Thyroid gland (tissue), 4 donors: ENCODE measurements at regions not wholly inside any gene's neighbourhood (a gene's known extent, or its start where the extent isn't known, plus 50 kb on each side); places are given as distances from the start of the nearest gene placed in this dataset.

Source experiments
- CTCF ChIP-seq, 6 experiments: fragments of 200-600 bp in 3 of 6; fragments of 450-650 bp in 3 of 6; sonication (generic) in 3 of 6; IDR thresholded peaks; one replicate each; pipeline ENCODE4 v1.5.1; 2016 to 2019; ENCODE audit warnings: antibody characterized with exemption in 6 of 6, mild to moderate bottlenecking in 2 of 6, inconsistent platforms in 1 of 6, moderate library complexity in 1 of 6
- POLR2A ChIP-seq, 2 donors: fragments of 450-650 bp; IDR thresholded peaks; one replicate each; pipeline ENCODE4 v1.6.1; 2017; ENCODE audit warnings: antibody characterized with exemption in 2 of 2, mild to moderate bottlenecking in 2 of 2, moderate library complexity in 1 of 2

GRCh38 chr4:138740816-138741745 lies 274.5 kb upstream of the NOCT start:
- TF ChIP-seq CTCF (IDR thresholded peaks at IDR 0.05) (no peak), POLR2A (IDR thresholded peaks at IDR 0.05) (no peak)
